Erythroblast (primary cell): ENCODE measurements at regions not wholly inside any gene's neighbourhood (a gene's known extent, or its start where the extent isn't known, plus 50 kb on each side); places are given as distances from the start of the nearest gene placed in this dataset.

Experiments
- GATA1 ChIP-seq: IDR thresholded peaks from 2 replicates; pipeline ENCODE4 v1.6.1; 2011; ENCODE audit warnings: low read depth, mild to moderate bottlenecking, control low read depth, low read length, moderate library complexity
- POLR2A ChIP-seq: IDR thresholded peaks from 2 replicates; pipeline ENCODE4 v1.6.1; 2011; ENCODE audit warnings: mild to moderate bottlenecking, low read length

GRCh38 chr3:115380883-115381572 lies 233.9 kb upstream of the ZBTB20 start:
- TF ChIP-seq POLR2A (no peak), GATA1 (no peak)
